ENCODE measurements at regions not wholly inside any gene's neighbourhood (a gene's known extent, or its start where the extent isn't known, plus 50 kb on each side); places are given as distances from the start of the nearest gene placed in this dataset.

DNA sequence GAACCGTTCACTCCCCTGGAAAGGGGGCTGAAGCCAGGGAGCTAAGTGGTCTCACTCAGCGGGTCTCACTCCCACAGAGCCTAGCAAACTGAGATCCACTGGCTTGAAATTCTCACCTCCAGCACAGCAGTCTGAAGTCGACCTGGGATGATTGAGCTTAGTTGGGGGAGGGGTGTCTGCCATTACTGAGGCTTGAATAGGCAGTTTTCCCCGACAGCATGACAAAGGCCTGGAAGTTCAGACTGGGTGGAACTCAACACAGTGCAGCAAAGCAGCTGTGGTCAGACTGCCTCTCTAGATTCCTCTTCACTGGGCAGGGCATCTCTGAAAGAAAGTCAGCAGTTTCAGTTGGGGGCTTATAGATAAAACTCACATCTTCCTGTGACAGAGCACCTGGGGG is 292.5 kb downstream of the NUP35 start:
- no peak overlapping the region for H3K27ac Mint-ChIP-seq (ENCODE audit: unreplicated experiment)
- H3K4me3 Mint-ChIP-seq, result no peak overlapping the region
- H3K4me1 Mint-ChIP-seq, result no peaks in the 10 kb centered on the region
- TF ChIP-seq, protein P1, sequence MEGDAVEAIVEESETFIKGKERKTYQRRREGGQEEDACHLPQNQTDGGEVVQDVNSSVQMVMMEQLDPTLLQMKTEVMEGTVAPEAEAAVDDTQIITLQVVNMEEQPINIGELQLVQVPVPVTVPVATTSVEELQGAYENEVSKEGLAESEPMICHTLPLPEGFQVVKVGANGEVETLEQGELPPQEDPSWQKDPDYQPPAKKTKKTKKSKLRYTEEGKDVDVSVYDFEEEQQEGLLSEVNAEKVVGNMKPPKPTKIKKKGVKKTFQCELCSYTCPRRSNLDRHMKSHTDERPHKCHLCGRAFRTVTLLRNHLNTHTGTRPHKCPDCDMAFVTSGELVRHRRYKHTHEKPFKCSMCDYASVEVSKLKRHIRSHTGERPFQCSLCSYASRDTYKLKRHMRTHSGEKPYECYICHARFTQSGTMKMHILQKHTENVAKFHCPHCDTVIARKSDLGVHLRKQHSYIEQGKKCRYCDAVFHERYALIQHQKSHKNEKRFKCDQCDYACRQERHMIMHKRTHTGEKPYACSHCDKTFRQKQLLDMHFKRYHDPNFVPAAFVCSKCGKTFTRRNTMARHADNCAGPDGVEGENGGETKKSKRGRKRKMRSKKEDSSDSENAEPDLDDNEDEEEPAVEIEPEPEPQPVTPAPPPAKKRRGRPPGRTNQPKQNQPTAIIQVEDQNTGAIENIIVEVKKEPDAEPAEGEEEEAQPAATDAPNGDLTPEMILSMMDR (conservative IDR thresholded peaks at IDR 0.05), result no peak
- H3K27me3 Mint-ChIP-seq (ENCODE audit: low read depth), result no peaks in the 10 kb centered on the region
- H3K36me3 Mint-ChIP-seq (ENCODE audit: low read depth), result no peaks in the 10 kb centered on the region
- DNase-seq (ENCODE audit: low read depth, low spot score), result no peak
- no peaks in the 10 kb centered on the region for H3K9me3 Mint-ChIP-seq

DNA sequence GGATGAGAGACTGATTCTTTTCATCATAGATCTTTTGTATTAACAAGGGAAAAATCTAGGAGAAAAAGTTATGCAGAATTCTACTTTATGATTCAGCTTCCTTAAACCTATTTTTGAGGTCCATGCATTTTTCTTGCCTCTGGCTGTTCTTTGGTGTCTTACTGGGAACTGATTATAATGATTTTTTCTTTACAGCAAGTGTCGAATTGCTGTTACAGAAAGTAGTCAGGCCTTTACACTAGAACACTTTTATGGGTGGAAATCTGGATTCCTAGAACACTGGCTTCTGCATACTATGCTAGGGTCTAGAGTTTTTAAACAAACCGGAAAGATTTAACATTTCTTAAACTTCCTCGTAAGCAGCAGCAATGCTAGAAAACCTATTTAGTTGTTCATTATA is 302.6 kb downstream of the NUP35 start:
- Mint-ChIP-seq H3K36me3 (ENCODE audit: low read depth) (peaks cover 2% of the 10 kb centered on the region), H3K4me1 (no peaks in the 10 kb centered on the region), H3K9me3 (peaks cover 8% of the 10 kb centered on the region), H3K27me3 (ENCODE audit: low read depth) (no peaks in the 10 kb centered on the region), H3K27ac (ENCODE audit: unreplicated experiment) (no peak overlapping the region), H3K4me3 (no peak overlapping the region)
- TF ChIP-seq, protein P1 (conservative IDR thresholded peaks at IDR 0.05), result no peak
- DNase-seq (ENCODE audit: low read depth, low spot score), result no peak

DNA sequence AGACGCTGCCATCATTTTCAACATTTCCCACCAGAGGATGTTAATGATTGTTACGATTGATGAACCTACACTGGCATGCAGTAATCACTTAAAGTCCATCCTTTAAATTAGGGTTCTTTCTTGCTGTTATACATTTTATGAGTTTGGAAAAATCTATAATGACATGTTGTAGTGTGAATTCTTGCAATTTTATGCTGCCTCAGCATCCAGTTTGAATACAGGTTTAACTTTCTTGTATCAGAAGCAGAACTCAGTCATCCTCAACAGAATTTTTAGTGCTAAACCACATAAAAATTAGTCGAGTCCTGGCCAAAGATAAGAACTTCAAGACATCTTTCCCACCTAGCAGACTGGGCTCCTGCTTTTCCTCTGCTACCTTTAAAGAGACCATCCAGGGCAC is 303.3 kb downstream of the NUP35 start:
- H3K9me3 Mint-ChIP-seq, result peaks cover 8% of the 10 kb centered on the region
- no peaks in the 10 kb centered on the region for H3K27me3 Mint-ChIP-seq (ENCODE audit: low read depth)
- no peak for DNase-seq (ENCODE audit: low read depth, low spot score)
- H3K27ac Mint-ChIP-seq (ENCODE audit: unreplicated experiment), result no peak overlapping the region
- no peak overlapping the region for H3K4me3 Mint-ChIP-seq
- TF ChIP-seq, protein P1 (conservative IDR thresholded peaks at IDR 0.05), result no peak
- no peaks in the 10 kb centered on the region for H3K4me1 Mint-ChIP-seq
- peaks cover 2% of the 10 kb centered on the region for H3K36me3 Mint-ChIP-seq (ENCODE audit: low read depth)

DNA sequence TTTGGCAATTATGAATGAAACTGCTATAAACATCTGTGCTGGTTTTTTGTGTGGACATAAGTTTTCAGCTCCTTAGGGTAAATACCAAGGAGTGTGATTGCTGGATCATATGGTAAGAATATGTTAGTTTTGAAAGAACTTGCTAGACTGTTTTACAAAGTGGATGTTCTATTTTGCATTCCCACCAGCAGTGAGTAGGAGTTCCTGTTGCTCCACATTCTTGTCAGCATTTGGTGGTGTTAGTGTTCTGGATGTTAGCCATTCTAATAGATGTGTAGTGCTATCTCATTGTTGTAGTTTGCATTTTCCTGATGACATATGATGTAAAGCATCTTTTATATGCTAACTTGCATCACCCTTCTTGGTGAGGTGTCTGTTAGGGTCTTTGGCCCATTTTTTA is 304.6 kb downstream of the NUP35 start:
- no peak for DNase-seq (ENCODE audit: low read depth, low spot score)
- Mint-ChIP-seq H3K4me1 (no peaks in the 10 kb centered on the region), H3K9me3 (peaks cover 8% of the 10 kb centered on the region), H3K4me3 (no peak overlapping the region), H3K36me3 (ENCODE audit: low read depth) (peaks cover 2% of the 10 kb centered on the region), H3K27ac (ENCODE audit: unreplicated experiment) (no peak overlapping the region), H3K27me3 (ENCODE audit: low read depth) (no peaks in the 10 kb centered on the region)
- TF ChIP-seq, protein P1 (conservative IDR thresholded peaks at IDR 0.05), result no peak

DNA sequence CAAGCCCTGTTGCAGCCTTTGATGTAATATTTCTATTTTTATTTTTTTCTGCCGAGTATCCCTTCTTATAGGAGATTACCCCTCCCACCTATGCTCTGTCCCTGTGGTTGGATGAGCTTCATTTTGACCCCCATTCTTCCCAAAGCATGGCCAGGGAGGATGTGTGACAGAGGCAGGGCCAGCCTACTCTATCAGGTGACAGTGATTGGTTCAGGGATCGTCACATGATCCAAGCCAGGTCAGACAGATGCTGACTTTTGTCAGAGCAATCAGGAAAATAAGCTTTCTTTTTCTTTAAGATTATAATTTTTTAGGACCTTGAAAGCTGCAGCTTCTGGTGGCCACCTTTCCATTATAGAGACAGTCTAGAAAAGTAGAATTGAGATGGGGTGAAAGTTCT is 314.3 kb downstream of the NUP35 start:
- no peak for DNase-seq (ENCODE audit: low read depth, low spot score)
- no peaks in the 10 kb centered on the region for H3K9me3 Mint-ChIP-seq
- H3K36me3 Mint-ChIP-seq (ENCODE audit: low read depth), result no peaks in the 10 kb centered on the region
- no peak overlapping the region for H3K4me3 Mint-ChIP-seq
- no peaks in the 10 kb centered on the region for H3K27me3 Mint-ChIP-seq (ENCODE audit: low read depth)
- TF ChIP-seq, protein P1 (conservative IDR thresholded peaks at IDR 0.05), result no peak
- H3K4me1 Mint-ChIP-seq, result no peaks in the 10 kb centered on the region
- H3K27ac Mint-ChIP-seq (ENCODE audit: unreplicated experiment), result peak overlapping the region; percentile 70

DNA sequence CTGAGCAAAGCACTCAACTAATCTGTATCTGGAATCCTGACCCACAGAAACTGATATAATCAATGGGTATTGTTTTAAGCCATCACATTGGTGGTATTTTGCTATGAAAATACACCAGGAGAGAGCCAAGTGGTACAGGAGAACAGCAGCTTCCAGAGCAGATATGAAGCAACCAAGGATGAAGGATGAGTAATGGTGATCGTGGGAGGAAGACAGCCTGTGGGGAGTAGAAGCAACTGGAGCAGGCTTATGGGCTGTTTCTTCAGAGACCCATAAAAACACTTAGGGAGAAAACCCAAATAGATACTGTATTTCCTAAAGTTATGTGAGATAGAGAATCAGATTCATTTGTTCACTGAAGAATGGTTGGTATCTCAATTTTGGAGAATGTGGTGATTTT is 330.8 kb downstream of the NUP35 start:
- no peak for DNase-seq (ENCODE audit: low read depth, low spot score)
- no peaks in the 10 kb centered on the region for H3K36me3 Mint-ChIP-seq (ENCODE audit: low read depth)

More for the DNA sequence above, 330.8 kb downstream of the NUP35 start:
- H3K9me3 Mint-ChIP-seq, result peaks cover 2% of the 10 kb centered on the region
- H3K4me1 Mint-ChIP-seq, result no peaks in the 10 kb centered on the region
- TF ChIP-seq, protein P1 (conservative IDR thresholded peaks at IDR 0.05), result no peak
- H3K4me3 Mint-ChIP-seq, result no peak overlapping the region
- H3K27ac Mint-ChIP-seq (ENCODE audit: unreplicated experiment), result no peak overlapping the region
- no peaks in the 10 kb centered on the region for H3K27me3 Mint-ChIP-seq (ENCODE audit: low read depth)

Data from neural crest cell (in vitro differentiated cells).